HG02763 (cell line): ENCODE measurements at regions not wholly inside any gene's neighbourhood (a gene's known extent, or its start where the extent isn't known, plus 50 kb on each side); places are given as distances from the start of the nearest gene placed in this dataset.

Experiments
- ATAC-seq: cut with Tn5 transposase; IDR thresholded peaks from one replicate; pipeline ENCODE4 v1.9.1; 2021; ENCODE audit warnings: mild to moderate bottlenecking, moderate library complexity; ENCODE audit not compliant: unreplicated experiment

DNA sequence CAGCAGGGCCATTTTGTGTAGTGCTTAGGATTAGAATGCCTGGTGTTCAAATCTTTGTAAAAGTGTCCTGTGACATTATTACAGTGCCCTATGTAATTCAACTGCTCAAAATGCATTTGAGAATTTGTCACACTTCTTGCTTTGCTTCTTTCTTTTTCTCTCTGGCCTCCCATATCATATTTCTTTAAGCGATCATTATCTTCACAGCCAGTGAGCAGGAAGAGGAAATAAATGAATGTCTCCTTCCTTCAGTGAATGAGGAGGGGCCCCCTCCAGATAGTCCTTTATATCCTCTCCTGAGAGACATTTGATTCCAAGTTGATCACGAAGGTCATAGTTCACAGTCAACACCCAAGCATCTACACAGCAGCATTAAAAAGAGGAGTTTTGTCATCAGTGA is 425.1 kb upstream of the NPVF start:
- no peak for ATAC-seq

DNA sequence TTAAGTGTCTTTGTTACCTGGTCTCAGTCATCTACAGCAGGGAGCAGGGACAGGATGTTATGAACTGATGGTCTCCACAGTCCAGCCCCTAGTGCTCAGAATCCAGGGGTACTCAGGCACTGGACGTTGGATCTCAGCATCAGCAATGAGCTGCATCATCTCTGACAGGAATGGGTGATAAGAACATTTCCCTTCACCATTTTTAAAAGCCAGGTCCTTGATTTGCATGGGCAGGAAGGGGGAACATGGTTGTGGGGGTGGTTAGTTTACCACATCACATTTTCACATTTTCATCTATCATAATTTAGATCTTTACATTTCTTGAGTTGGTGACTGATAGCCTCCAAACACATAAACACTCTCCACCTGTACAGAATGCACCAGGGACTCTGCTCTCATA is 427.8 kb upstream of the NPVF start:
- ATAC-seq = no peak

DNA sequence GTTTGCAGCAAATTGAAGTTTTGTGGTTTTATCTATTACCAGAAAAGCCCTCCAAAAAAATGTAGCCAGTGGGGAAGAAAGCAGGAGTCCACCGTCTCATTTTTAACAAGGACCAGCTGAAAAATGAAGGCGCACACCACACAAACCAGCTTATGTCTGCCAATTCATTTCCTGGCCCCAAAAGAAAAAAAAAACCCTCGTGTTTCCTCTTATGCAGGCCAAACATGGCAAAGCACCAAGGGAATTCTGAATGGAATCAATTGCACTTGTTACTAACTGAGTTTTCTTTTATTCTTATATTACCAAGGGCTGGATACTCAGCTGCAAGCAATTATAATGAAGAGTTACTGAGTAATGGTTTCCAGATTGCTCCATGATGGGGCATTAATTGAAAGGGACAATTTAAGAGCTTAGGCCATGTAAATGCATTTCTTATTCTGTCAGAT is 428.3 kb upstream of the NPVF start:
- ATAC-seq = no peak

GRCh38 chr7:25658375-25658774 is 430.1 kb upstream of the NPVF start:
- no peak for ATAC-seq

DNA sequence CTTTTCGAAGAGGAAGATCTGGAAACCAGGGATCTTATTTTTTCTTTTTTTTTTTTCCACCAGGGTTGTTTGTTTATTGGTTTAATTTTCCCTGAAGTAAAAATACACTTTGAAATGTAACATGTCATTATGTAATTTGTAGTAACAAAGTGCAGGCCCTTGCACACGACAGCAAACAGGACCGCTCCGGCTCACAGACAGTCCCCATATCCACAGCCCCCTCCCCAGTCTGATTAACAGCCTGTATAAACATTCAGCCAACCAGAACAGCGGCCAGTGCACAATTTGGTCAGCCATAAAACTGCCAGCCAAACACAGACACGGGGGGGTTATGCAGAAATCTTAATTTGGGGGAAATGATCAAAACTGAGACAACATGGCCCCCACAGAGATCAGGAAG is 431.6 kb upstream of the NPVF start:
- ATAC-seq = no peak

- no peak for ATAC-seq
These were observed 434.8 kb upstream of the NPVF start for GRCh38 chr7:25662841-25663800.

DNA sequence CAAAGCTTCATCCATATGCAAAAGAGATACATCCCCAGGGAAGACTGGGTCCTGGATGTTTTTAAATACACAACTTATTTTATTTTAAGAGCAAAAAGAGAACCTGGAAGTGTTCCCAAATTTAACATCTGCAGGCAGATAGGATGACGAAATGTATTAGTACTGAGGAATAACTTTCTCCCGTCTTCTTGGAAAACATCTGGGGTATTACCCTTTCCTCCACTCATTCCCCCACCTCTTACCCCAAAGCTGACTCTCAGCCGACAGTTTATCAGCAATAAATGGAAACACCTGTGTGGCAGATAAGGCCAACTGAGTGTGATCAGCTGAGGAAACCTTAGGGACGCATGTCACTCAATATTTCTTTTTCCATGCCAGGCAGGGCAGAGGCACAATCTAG is 435.6 kb upstream of the NPVF start:
- ATAC-seq = no peak

DNA sequence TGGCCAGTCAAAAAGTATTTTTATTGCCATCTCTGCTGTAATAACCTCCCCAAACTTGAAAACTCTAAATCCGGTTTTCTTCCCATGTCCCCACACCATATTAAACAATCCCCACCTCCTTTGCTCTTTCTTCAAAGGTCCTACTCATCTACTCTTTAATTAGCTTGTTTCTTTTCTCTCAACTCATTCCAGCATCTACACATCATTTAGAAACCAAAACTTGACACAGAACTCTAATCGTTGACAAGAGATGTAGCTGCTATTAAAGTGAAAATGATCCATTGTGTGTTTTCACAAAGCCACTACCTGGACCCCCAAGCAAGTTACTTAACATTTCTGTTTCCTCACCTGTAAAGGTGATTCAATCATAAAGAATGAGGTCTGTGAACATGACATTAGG is 436.3 kb upstream of the NPVF start:
- no peak for ATAC-seq

DNA sequence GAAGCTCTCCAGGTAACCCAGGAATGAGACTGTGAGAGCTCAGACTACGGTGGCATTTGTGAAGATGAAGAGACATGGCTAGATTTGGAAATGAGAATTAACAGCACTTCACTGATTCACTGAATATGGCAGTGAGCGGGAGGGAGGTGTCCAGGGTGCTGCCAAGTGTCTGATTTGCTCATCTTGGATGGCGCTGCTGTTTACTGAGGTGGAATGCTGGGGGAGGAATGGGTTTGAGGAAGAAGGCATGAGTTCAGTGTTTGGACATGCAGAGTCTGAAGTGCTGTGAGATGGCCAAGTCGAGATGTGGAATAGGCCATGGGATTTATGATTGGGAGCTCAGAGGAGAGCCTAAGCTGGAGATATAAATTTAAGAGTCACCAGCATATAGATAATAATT is 437.1 kb upstream of the NPVF start:
- ATAC-seq = no peak

GRCh38 chr7:25665903-25666670 is 437.8 kb upstream of the NPVF start:
- ATAC-seq = no peak

- ATAC-seq = no peak
These were observed 438.4 kb upstream of the NPVF start for GRCh38 chr7:25666671-25667060.

- ATAC-seq = no peak
These were observed 441.0 kb upstream of the NPVF start for GRCh38 chr7:25669281-25669781.

GRCh38 chr7:25669961-25670841 is 441.9 kb upstream of the NPVF start:
- ATAC-seq = no peak

DNA sequence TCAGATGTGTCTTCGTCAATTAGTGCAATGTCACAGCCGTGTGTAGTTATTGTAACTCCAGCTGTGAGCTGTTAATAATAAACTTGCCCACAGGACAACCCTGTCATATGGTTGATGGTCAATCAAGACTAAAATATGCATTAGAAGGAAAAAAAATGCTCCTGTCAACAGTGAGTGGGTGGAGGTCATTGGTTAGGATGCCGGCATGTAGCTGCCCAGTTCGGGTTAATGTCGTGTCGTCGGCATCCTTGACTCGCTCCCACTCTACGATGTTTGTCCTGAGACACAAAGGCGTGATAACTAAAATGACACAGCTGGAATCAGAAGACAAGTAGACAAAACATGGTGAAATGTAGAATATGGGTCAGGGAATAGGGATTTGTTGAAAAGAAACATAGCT is 442.8 kb upstream of the NPVF start:
- ATAC-seq = no peak

GRCh38 chr7:25672496-25672895 is 444.2 kb upstream of the NPVF start:
- ATAC-seq = no peak

DNA sequence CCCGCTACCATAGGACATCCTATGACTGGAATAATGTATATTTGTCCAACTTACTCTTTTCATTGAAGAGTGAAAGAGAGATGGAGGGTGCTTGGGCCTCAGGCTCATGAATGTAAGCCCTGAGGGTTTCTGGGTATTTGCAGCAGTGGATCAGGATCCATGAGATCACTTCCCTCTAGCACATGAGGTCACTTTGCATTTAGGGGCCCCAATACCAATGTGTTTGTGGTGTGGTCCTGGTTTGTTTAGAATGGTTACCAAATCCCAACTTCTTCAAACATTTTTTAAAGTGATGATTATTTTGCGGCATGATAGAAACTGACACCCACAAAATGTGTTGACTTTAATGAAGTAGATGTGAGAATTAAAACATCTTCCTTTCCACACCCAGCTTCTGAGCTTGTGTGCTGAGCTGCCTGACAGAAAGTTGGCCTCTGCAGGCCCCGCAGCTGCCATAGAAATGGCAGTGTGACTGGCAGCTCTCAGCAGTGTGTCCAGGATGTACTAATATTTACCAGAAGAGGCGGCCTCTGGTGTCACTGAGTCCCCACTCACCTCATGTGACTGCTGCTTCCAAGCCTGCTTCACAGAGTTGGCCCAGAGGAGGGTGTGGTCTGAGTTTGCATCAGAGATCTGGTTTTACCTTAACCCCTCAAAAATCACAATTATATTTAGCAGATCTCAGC is 447.6 kb upstream of the NPVF start:
- ATAC-seq = no peak

DNA sequence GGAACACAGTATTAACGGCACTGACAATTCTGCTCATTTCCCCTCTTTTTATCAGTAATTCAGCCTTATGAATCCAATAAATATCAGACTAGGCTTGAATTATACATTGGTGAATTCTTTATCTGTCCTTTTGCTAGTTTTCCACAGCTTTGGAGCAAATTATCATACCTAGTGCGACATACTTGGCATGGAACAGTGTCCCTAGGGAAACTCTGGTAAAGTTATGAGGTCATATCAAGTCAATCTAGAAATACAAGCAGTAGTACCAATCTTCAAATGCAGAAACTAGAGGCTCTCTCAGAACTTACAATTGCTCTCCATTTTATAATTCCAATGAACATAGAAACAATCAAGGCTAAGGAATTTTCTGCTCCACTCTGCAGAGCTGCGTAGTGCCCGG is 449.3 kb upstream of the NPVF start:
- ATAC-seq = no peak

- no peak for ATAC-seq
These were observed 449.9 kb upstream of the NPVF start for GRCh38 chr7:25678215-25678614.

- ATAC-seq = no peak
These were observed 452.4 kb upstream of the NPVF start for GRCh38 chr7:25680636-25681035.

DNA sequence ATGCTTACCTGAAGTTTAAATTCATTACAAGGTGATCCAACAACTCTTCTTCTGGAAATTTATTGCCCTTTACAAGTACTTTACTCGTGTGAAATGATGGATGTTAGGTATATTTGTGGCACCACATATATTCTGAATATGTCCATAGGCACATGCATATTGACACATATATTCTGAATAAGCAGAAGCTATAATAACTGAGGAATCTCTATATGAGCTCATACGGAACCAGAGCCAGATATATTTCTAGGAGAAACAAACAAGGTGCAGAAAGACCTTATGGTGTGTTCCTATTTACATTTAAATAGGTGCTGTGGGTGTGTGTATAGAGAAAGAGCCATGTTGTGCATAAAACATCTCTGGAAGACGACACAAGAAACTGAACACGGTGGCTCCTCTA is 456.1 kb upstream of the NPVF start:
- ATAC-seq = no peak
